Subcutaneous abdominal adipose tissue (tissue), 5 donors: ENCODE measurements at regions not wholly inside any gene's neighbourhood (a gene's known extent, or its start where the extent isn't known, plus 50 kb on each side); places are given as distances from the start of the nearest gene placed in this dataset.
A peak's percentile ranks its signal among the peaks of the same experiment; 100 is the strongest.

ENCODE experiments used
- H3K27ac ChIP-seq: one replicate; pipeline ENCODE4 v1.7.0; 2013; ENCODE audit warnings: low read depth, mild to moderate bottlenecking, inconsistent platforms, low read length, moderate library complexity
- H3K27me3 ChIP-seq, 5 donors: one replicate each; pipeline ENCODE4 v1.7.0; 2013; ENCODE audit warnings: low read length in 5 of 5, inconsistent platforms in 1 of 5; ENCODE audit not compliant: control insufficient read depth in 5 of 5, insufficient read depth in 4 of 5
- H3K36me3 ChIP-seq, 5 donors: one replicate each; pipeline ENCODE4 v1.7.0; 2013; ENCODE audit warnings: low read length in 5 of 5; ENCODE audit not compliant: control insufficient read depth in 5 of 5, insufficient read depth in 5 of 5
- H3K4me1 ChIP-seq, 5 donors: one replicate each; pipeline ENCODE4 v1.7.0; 2013; ENCODE audit warnings: low read length in 5 of 5, mild to moderate bottlenecking in 3 of 5, moderate library complexity in 1 of 5; ENCODE audit not compliant: control insufficient read depth in 5 of 5, insufficient read depth in 5 of 5
- H3K4me3 ChIP-seq, 5 donors: one replicate each; pipeline ENCODE4 v1.7.0; 2013; ENCODE audit warnings: low read length in 5 of 5, low read depth in 1 of 5
- H3K9ac ChIP-seq, 5 donors: one replicate each; pipeline ENCODE4 v1.7.0; 2013; ENCODE audit warnings: low read length in 5 of 5, mild to moderate bottlenecking in 4 of 5, moderate library complexity in 3 of 5
- H3K9me3 ChIP-seq, 5 donors: one replicate each; pipeline ENCODE4 v1.7.0; 2013; ENCODE audit warnings: low read length in 5 of 5; ENCODE audit not compliant: control insufficient read depth in 5 of 5
- donor health status: healthy.
- donor health status: healthy.
- donor health status: healthy.
- donor health status: healthy.
- donor health status: healthy.

- no peak overlapping the region for H3K27ac ChIP-seq
- peaks cover 0 to 10% (median 0%) of the 10 kb centered on the region in 5 donors for H3K4me1 ChIP-seq
- H3K36me3 ChIP-seq, result no peaks in the 10 kb centered on the region
- H3K9me3 ChIP-seq, result no peaks in the 10 kb centered on the region
- H3K27me3 ChIP-seq, result no peaks in the 10 kb centered on the region
- no peak overlapping the region for H3K9ac ChIP-seq
- no peak overlapping the region for H3K4me3 ChIP-seq
Observed at GRCh38 chr3:66729687-66730393, 229.0 kb upstream of the LRIG1 start.

GRCh38 chr3:66738625-66739365 is 238.0 kb upstream of the LRIG1 start:
- no peaks in the 10 kb centered on the region for H3K9me3 ChIP-seq

GRCh38 chr3:66740260-66740659 is 239.4 kb upstream of the LRIG1 start:
- H3K27ac ChIP-seq, result no peak overlapping the region
- peaks cover 0 to under 1% (median 0%) of the 10 kb centered on the region in 5 donors for H3K4me1 ChIP-seq
- H3K36me3 ChIP-seq, result no peaks in the 10 kb centered on the region
- H3K27me3 ChIP-seq, result no peaks in the 10 kb centered on the region
- H3K4me3 ChIP-seq, result no peak overlapping the region
- no peaks in the 10 kb centered on the region for H3K9me3 ChIP-seq
- no peak overlapping the region for H3K9ac ChIP-seq

More at GRCh38 chr3:66738625-66739365, 238.0 kb upstream of the LRIG1 start:
- Histone ChIP-seq H3K27ac (no peak overlapping the region), H3K27me3 (no peaks in the 10 kb centered on the region), H3K9ac (no peak overlapping the region), H3K36me3 (no peaks in the 10 kb centered on the region), H3K4me1 (no peaks in the 10 kb centered on the region), H3K4me3 (no peak overlapping the region)

GRCh38 chr3:66744521-66744920 is 243.7 kb upstream of the LRIG1 start:
- no peak overlapping the region for H3K27ac ChIP-seq
- H3K4me1 ChIP-seq, result peaks cover 0 to 17% (median 9%) of the 10 kb centered on the region in 5 donors
- no peaks in the 10 kb centered on the region for H3K36me3 ChIP-seq
- no peaks in the 10 kb centered on the region for H3K9me3 ChIP-seq
- H3K9ac ChIP-seq, result no peak overlapping the region
- no peaks in the 10 kb centered on the region for H3K27me3 ChIP-seq
- no peak overlapping the region for H3K4me3 ChIP-seq

GRCh38 chr3:66744986-66745385 is 244.2 kb upstream of the LRIG1 start:
- Histone ChIP-seq H3K4me3 (no peak overlapping the region), H3K9me3 (no peaks in the 10 kb centered on the region), H3K27me3 (no peaks in the 10 kb centered on the region), H3K9ac (no peak overlapping the region), H3K36me3 (no peaks in the 10 kb centered on the region), H3K4me1 (peaks cover 0 to 17% (median 9%) of the 10 kb centered on the region in 5 donors), H3K27ac (no peak overlapping the region)

- H3K9ac ChIP-seq, result no peak overlapping the region
- no peak overlapping the region for H3K4me3 ChIP-seq
- H3K4me1 ChIP-seq, result peaks cover 0 to 26% (median 19%) of the 10 kb centered on the region in 5 donors
- H3K36me3 ChIP-seq, result no peaks in the 10 kb centered on the region
- peak overlapping the region; percentile 90 for H3K27ac ChIP-seq
- H3K9me3 ChIP-seq, result no peaks in the 10 kb centered on the region
- H3K27me3 ChIP-seq, result no peaks in the 10 kb centered on the region
Observed at GRCh38 chr3:66747261-66747660, 246.4 kb upstream of the LRIG1 start.

- H3K36me3 ChIP-seq, result no peaks in the 10 kb centered on the region
- no peaks in the 10 kb centered on the region for H3K27me3 ChIP-seq
- H3K4me3 ChIP-seq, result no peak overlapping the region
- peak overlapping the region; percentile 90 for H3K27ac ChIP-seq
- peaks cover 0 to 26% (median 19%) of the 10 kb centered on the region in 5 donors for H3K4me1 ChIP-seq
- H3K9ac ChIP-seq, result no peak overlapping the region
- H3K9me3 ChIP-seq, result no peaks in the 10 kb centered on the region
Observed at GRCh38 chr3:66747696-66748095, 246.9 kb upstream of the LRIG1 start.

- H3K4me1 ChIP-seq, result peaks cover 0 to 26% (median 19%) of the 10 kb centered on the region in 5 donors
- H3K9me3 ChIP-seq, result no peaks in the 10 kb centered on the region
- H3K27ac ChIP-seq, result peak overlapping the region; percentile 90
- no peak overlapping the region for H3K4me3 ChIP-seq
- no peaks in the 10 kb centered on the region for H3K36me3 ChIP-seq
- H3K27me3 ChIP-seq, result no peaks in the 10 kb centered on the region
- H3K9ac ChIP-seq, result no peak overlapping the region
Observed at GRCh38 chr3:66748175-66748876, 247.5 kb upstream of the LRIG1 start.

GRCh38 chr3:66751842-66752241 is 246.3 kb upstream of the KBTBD8 start:
- no peaks in the 10 kb centered on the region for H3K36me3 ChIP-seq
- H3K27ac ChIP-seq, result peak overlapping the region; percentile 90

GRCh38 chr3:66753670-66754069 is 244.4 kb upstream of the KBTBD8 start:
- no peak overlapping the region for H3K27ac ChIP-seq
- no peaks in the 10 kb centered on the region for H3K27me3 ChIP-seq
- no peak overlapping the region for H3K9ac ChIP-seq
- H3K36me3 ChIP-seq, result no peaks in the 10 kb centered on the region
- H3K9me3 ChIP-seq, result no peaks in the 10 kb centered on the region
- no peak overlapping the region for H3K4me3 ChIP-seq
- peaks cover 0 to 10% (median 9%) of the 10 kb centered on the region in 5 donors for H3K4me1 ChIP-seq

More at GRCh38 chr3:66751842-66752241, 246.3 kb upstream of the KBTBD8 start:
- no peaks in the 10 kb centered on the region for H3K27me3 ChIP-seq
- H3K4me1 ChIP-seq, result peaks cover 0 to 21% (median 19%) of the 10 kb centered on the region in 5 donors
- no peaks in the 10 kb centered on the region for H3K9me3 ChIP-seq
- peak overlapping the region in 1 of 5 donors; percentile 35 for H3K9ac ChIP-seq
- H3K4me3 ChIP-seq, result no peak overlapping the region
